GM23248 (cell line): ENCODE measurements at regions not wholly inside any gene's neighbourhood (a gene's known extent, or its start where the extent isn't known, plus 50 kb on each side); places are given as distances from the start of the nearest gene placed in this dataset.

Experiments used
- DNase-seq: peaks from one replicate; pipeline ENCODE4 v3.0.0-alpha.2; 2015
- H2AFZ ChIP-seq: fragments of 200-600 bp; sonication (generic); 2 replicates; pipeline ENCODE4 v1.6.1; 2016; ENCODE audit warnings: antibody characterized with exemption
- H3F3A ChIP-seq: fragments of 200-600 bp; sonication (generic); 2 replicates; pipeline ENCODE4 v1.6.1; 2016; ENCODE audit warnings: mild to moderate bottlenecking, antibody characterized with exemption, mixed run types; ENCODE audit not compliant: insufficient read depth
- H3K27ac ChIP-seq: fragments of 200-600 bp; sonication (generic); 2 replicates; pipeline ENCODE4 v1.5.1; 2016; ENCODE audit warnings: mild to moderate bottlenecking
- H3K27me3 ChIP-seq: fragments of 200-600 bp; sonication (generic); replicated peaks from 2 replicates; pipeline ENCODE4 v1.6.1; 2016; ENCODE audit warnings: mild to moderate bottlenecking; ENCODE audit not compliant: insufficient read depth
- H3K36me3 ChIP-seq: fragments of 200-600 bp; sonication (generic); 2 replicates; pipeline ENCODE4 v1.6.1; 2016; ENCODE audit warnings: low read depth, mild to moderate bottlenecking
- H3K4me1 ChIP-seq: fragments of 200-600 bp; sonication (generic); 2 replicates; pipeline ENCODE4 v1.6.1; 2016; ENCODE audit warnings: mild to moderate bottlenecking; ENCODE audit not compliant: insufficient read depth
- H3K4me2 ChIP-seq: fragments of 200-600 bp; sonication (generic); one replicate; pipeline ENCODE4 v1.6.1; 2016; ENCODE audit warnings: mild to moderate bottlenecking; ENCODE audit not compliant: unreplicated experiment
- H3K4me3 ChIP-seq: fragments of 200-600 bp; sonication (generic); 2 replicates; pipeline ENCODE4 v1.5.1; 2016; ENCODE audit warnings: mild to moderate bottlenecking
- H3K79me2 ChIP-seq: fragments of 200-600 bp; sonication (generic); 2 replicates; pipeline ENCODE4 v1.6.1; 2016; ENCODE audit warnings: mild to moderate bottlenecking; ENCODE audit not compliant: insufficient read depth
- H3K9ac ChIP-seq: fragments of 200-600 bp; sonication (generic); 2 replicates; pipeline ENCODE4 v1.6.1; 2016; ENCODE audit warnings: mild to moderate bottlenecking
- H3K9me2 ChIP-seq: fragments of 200-600 bp; sonication (generic); 2 replicates; pipeline ENCODE4 v1.6.1; 2016; ENCODE audit warnings: mixed run types, mild to moderate bottlenecking, moderate library complexity; ENCODE audit not compliant: insufficient read depth
- H3K9me3 ChIP-seq: fragments of 200-600 bp; sonication (generic); one replicate; pipeline ENCODE4 v1.6.1; 2017; ENCODE audit warnings: low read depth
- H4K20me1 ChIP-seq: fragments of 200-600 bp; sonication (generic); 2 replicates; pipeline ENCODE4 v1.6.0; 2016; ENCODE audit not compliant: insufficient read depth
- EZH2 ChIP-seq: fragments of 200-600 bp; sonication (generic); IDR thresholded peaks from 2 replicates; pipeline ENCODE4 v1.6.1; 2018; ENCODE audit warnings: antibody characterized with exemption, mild to moderate bottlenecking; ENCODE audit not compliant: insufficient read depth, poor library complexity, severe bottlenecking
- EZH2phosphoT487 ChIP-seq: fragments of 200-600 bp; sonication (generic); IDR thresholded peaks from 2 replicates; pipeline ENCODE4 v1.6.1; 2018; ENCODE audit warnings: antibody characterized with exemption, moderate library complexity, mild to moderate bottlenecking, low read depth; ENCODE audit not compliant: insufficient read depth
- WGBS, 2 experiments: methylation state at CpG; one replicate each; pipeline ENCODE4 v1.1.6; 2015 to 2017; ENCODE audit warnings: low lambda C conversion rate in 2 of 2, low coverage in 1 of 2; ENCODE audit errors: missing lambda C conversion rate in 2 of 2; 5-methylcytosine and 5-hydroxymethylcytosine counted together
- in situ Hi-C: fragments of 300-500 bp; cut with MboI; formaldehyde crosslinking; loops from 2 replicates; pipeline ENCODE4 v1.15.0; 2020

GRCh38 chr4:176883108-176883550 is 90.4 kb upstream of the VEGFC start:
- TF ChIP-seq EZH2phosphoT487, result no peak
- TF ChIP-seq EZH2, result no peak

GRCh38 chr4:176883681-176884418 is 91.1 kb upstream of the VEGFC start:
- Histone ChIP-seq H3K4me1 (peaks cover 48% of the 10 kb centered on the region), H3K9me3 (no peaks in the 10 kb centered on the region), H4K20me1 (no peaks in the 10 kb centered on the region), H3K9me2 (no peaks in the 10 kb centered on the region), H3K36me3 (no peaks in the 10 kb centered on the region), H3K9ac (peak overlapping the region; percentile 13; the same call in 1 of the 2 replicates), H3K4me3 (peak overlapping the region; percentile 18; the same call in 1 of the 2 replicates), H3F3A (peaks cover 43% of the 10 kb centered on the region), H3K4me2 (peak overlapping the region; percentile 43), H3K79me2 (no peaks in the 10 kb centered on the region), H2AFZ (peak overlapping the region; percentile 28; the same call in 1 of the 2 replicates), H3K27ac (peak overlapping the region; percentile 74), H3K27me3 (no peaks in the 10 kb centered on the region)
- in situ Hi-C loops, result no loop called here
- WGBS, 2 experiments, result 17 to 20% methylated on average over 6 of the region's 6 CpGs
- DNase-seq, result peak; percentile 80
- TF ChIP-seq EZH2phosphoT487, result peak; percentile 87
- TF ChIP-seq EZH2, result no peak

More at GRCh38 chr4:176883108-176883550, 90.4 kb upstream of the VEGFC start:
- Histone ChIP-seq H3K27me3 (no peaks in the 10 kb centered on the region), H2AFZ (no peak overlapping the region), H4K20me1 (no peaks in the 10 kb centered on the region), H3F3A (peaks cover 43% of the 10 kb centered on the region), H3K4me1 (peaks cover 48% of the 10 kb centered on the region), H3K27ac (peak overlapping the region; percentile 74), H3K4me3 (peak overlapping the region; percentile 18; the same call in 1 of the 2 replicates), H3K9me2 (no peaks in the 10 kb centered on the region), H3K9me3 (no peaks in the 10 kb centered on the region), H3K36me3 (no peaks in the 10 kb centered on the region), H3K4me2 (peak overlapping the region; percentile 43), H3K9ac (peak overlapping the region; percentile 13; the same call in 1 of the 2 replicates), H3K79me2 (no peaks in the 10 kb centered on the region)
- in situ Hi-C loops, result no loop called here
- DNase-seq, result peak; percentile 15
- WGBS, 2 experiments, result 83 to 84% methylated on average over 7 of the region's 7 CpGs

- WGBS, 2 experiments, result 43 to 46% methylated on average over 2 of the region's 2 CpGs
- Histone ChIP-seq H3K9ac (no peak overlapping the region), H2AFZ (no peak overlapping the region), H3K4me2 (no peak overlapping the region), H3K9me3 (no peaks in the 10 kb centered on the region), H3K27ac (no peak overlapping the region), H4K20me1 (no peaks in the 10 kb centered on the region), H3K27me3 (no peaks in the 10 kb centered on the region), H3K79me2 (no peaks in the 10 kb centered on the region), H3K4me3 (no peak overlapping the region), H3K36me3 (no peaks in the 10 kb centered on the region), H3K4me1 (peaks cover 48% of the 10 kb centered on the region), H3K9me2 (no peaks in the 10 kb centered on the region), H3F3A (peaks cover 43% of the 10 kb centered on the region)
- no peak for TF ChIP-seq EZH2
- TF ChIP-seq EZH2phosphoT487, result no peak
- in situ Hi-C loops, result no loop called here
- DNase-seq, result peak; percentile 54
Observed at GRCh38 chr4:176885224-176885623, 92.5 kb upstream of the VEGFC start.

GRCh38 chr4:176886135-176886534 is 93.4 kb upstream of the VEGFC start:
- Histone ChIP-seq H3K36me3 (no peaks in the 10 kb centered on the region), H3K9ac (no peak overlapping the region), H4K20me1 (no peaks in the 10 kb centered on the region), H3K4me1 (peaks cover 48% of the 10 kb centered on the region), H3K27ac (no peak overlapping the region), H3F3A (peaks cover 43% of the 10 kb centered on the region), H2AFZ (no peak overlapping the region), H3K9me2 (no peaks in the 10 kb centered on the region), H3K4me2 (no peak overlapping the region), H3K27me3 (no peaks in the 10 kb centered on the region), H3K4me3 (no peak overlapping the region), H3K79me2 (no peaks in the 10 kb centered on the region), H3K9me3 (no peaks in the 10 kb centered on the region)
- WGBS, 2 experiments, result 73 to 85% methylated on average over 3 of the region's 3 CpGs
- no peak for DNase-seq
- no peak for TF ChIP-seq EZH2
- no peak for TF ChIP-seq EZH2phosphoT487
- in situ Hi-C loops, result no loop called here
